CD14-positive monocyte (primary cell): ENCODE measurements at regions not wholly inside any gene's neighbourhood (a gene's known extent, or its start where the extent isn't known, plus 50 kb on each side); places are given as distances from the start of the nearest gene placed in this dataset.

Experiments
- DNase-seq, 3 donors: peaks; one replicate each; pipeline ENCODE4 v3.0.0-alpha.2; 2011 to 2022
- H2AFZ ChIP-seq: 2 replicates; pipeline ENCODE4 v1.6.0; 2012; ENCODE audit warnings: mild to moderate bottlenecking, low read depth, low read length, inconsistent platforms; ENCODE audit not compliant: insufficient read depth, poor library complexity, severe bottlenecking
- H3K27ac ChIP-seq, 2 donors: 1 replicate in 1 of 2; 2 replicates in 1 of 2; pipeline ENCODE4 v1.5.1; 2012 to 2013; ENCODE audit warnings: low read length in 2 of 2, control low read depth in 1 of 2, inconsistent platforms in 1 of 2, low read depth in 1 of 2, mild to moderate bottlenecking in 1 of 2
- H3K27me3 ChIP-seq, 2 donors: one replicate each; pipeline versions ENCODE4 v1.6.0 to v1.6.1; 2011 to 2013; ENCODE audit warnings: low read length in 2 of 2; ENCODE audit not compliant: control insufficient read depth in 2 of 2, insufficient read depth in 2 of 2
- H3K36me3 ChIP-seq, 2 donors: replicated peaks in 1 of 2; 1 replicate in 1 of 2; 2 replicates in 1 of 2; pipeline versions ENCODE4 v1.5.1 to v1.6.1; 2012 to 2013; ENCODE audit warnings: low read length in 2 of 2, control low read depth in 1 of 2, inconsistent platforms in 1 of 2, mild to moderate bottlenecking in 1 of 2; ENCODE audit not compliant: insufficient read depth in 2 of 2, control insufficient read depth in 1 of 2
- H3K4me1 ChIP-seq, 2 donors: 1 replicate in 1 of 2; 2 replicates in 1 of 2; pipeline versions ENCODE4 v1.5.1 to v1.6.1; 2012 to 2013; ENCODE audit warnings: low read length in 2 of 2, control low read depth in 1 of 2, inconsistent platforms in 1 of 2, mild to moderate bottlenecking in 1 of 2, moderate library complexity in 1 of 2; ENCODE audit not compliant: insufficient read depth in 2 of 2, control insufficient read depth in 1 of 2
- H3K4me2 ChIP-seq: replicated peaks from 2 replicates; pipeline ENCODE3; 2012; ENCODE audit warnings: low read length, moderate library complexity, mild to moderate bottlenecking; ENCODE audit not compliant: poor library complexity, severe bottlenecking; ENCODE audit errors: extremely low read depth
- H3K4me3 ChIP-seq, 3 experiments: fragments of 200-600 bp in 1 of 3; sonication (generic) in 1 of 3; replicated peaks in 1 of 3; 1 replicate in 2 of 3; 2 replicates in 1 of 3; pipeline ENCODE4 v1.5.1; 2011 to 2013; ENCODE audit warnings: low read length in 3 of 3, mild to moderate bottlenecking in 3 of 3, control low read depth in 2 of 3, low read depth in 2 of 3, inconsistent platforms in 1 of 3, moderate library complexity in 1 of 3
- H3K79me2 ChIP-seq: 2 replicates; pipeline ENCODE4 v1.6.0; 2012; ENCODE audit warnings: mild to moderate bottlenecking, control low read depth, inconsistent platforms, low read length, moderate library complexity; ENCODE audit not compliant: insufficient read depth
- H3K9ac ChIP-seq: 2 replicates; pipeline ENCODE4 v1.6.0; 2017; ENCODE audit warnings: low read length, mild to moderate bottlenecking; ENCODE audit not compliant: insufficient read depth, poor library complexity, severe bottlenecking
- H3K9me3 ChIP-seq, 2 donors: replicated peaks in 1 of 2; 1 replicate in 1 of 2; 2 replicates in 1 of 2; pipeline versions ENCODE4 v1.5.1 to v1.6.1; 2012 to 2013; ENCODE audit warnings: low read length in 2 of 2, control low read depth in 1 of 2; ENCODE audit not compliant: control insufficient read depth in 1 of 2, insufficient read depth in 1 of 2
- H4K20me1 ChIP-seq: 2 replicates; pipeline ENCODE4 v1.6.0; 2012; ENCODE audit warnings: mild to moderate bottlenecking, low read length, control low read depth, moderate library complexity; ENCODE audit not compliant: insufficient read depth
- H3K27ac Mint-ChIP-seq, 7 donors: one replicate each; pipeline ENCODE4 v1.8.0; 2020; ENCODE audit warnings: mild to moderate bottlenecking in 7 of 7, mixed read lengths in 7 of 7, moderate library complexity in 6 of 7, inconsistent platforms in 2 of 7
- H3K27me3 Mint-ChIP-seq, 3 donors: one replicate each; pipeline ENCODE4 v1.8.0; 2021 to 2022; ENCODE audit warnings: low read depth in 3 of 3, mild to moderate bottlenecking in 3 of 3, mixed read lengths in 3 of 3, moderate library complexity in 3 of 3, inconsistent platforms in 1 of 3
- H3K36me3 Mint-ChIP-seq, 2 donors: one replicate each; pipeline ENCODE4 v1.8.0; 2020; ENCODE audit warnings: mixed read lengths in 2 of 2, inconsistent platforms in 1 of 2, mild to moderate bottlenecking in 1 of 2
- H3K4me1 Mint-ChIP-seq: one replicate; pipeline ENCODE4 v1.8.0; 2020; ENCODE audit warnings: mild to moderate bottlenecking, mixed read lengths
- H3K4me3 Mint-ChIP-seq, 2 donors: one replicate each; pipeline ENCODE4 v1.8.0; 2020; ENCODE audit warnings: mild to moderate bottlenecking in 2 of 2, mixed read lengths in 2 of 2, moderate library complexity in 1 of 2
- H3K9me3 Mint-ChIP-seq, 7 donors: one replicate each; pipeline ENCODE4 v1.8.0; 2020 to 2022; ENCODE audit warnings: mixed read lengths in 7 of 7, mild to moderate bottlenecking in 6 of 7, moderate library complexity in 6 of 7, inconsistent platforms in 2 of 7
- WGBS: methylation state at CpG from one replicate; pipeline ENCODE4 v1.1.5; 2013; ENCODE audit warnings: missing lambda C conversion rate; ENCODE audit not compliant: insufficient coverage; 5-methylcytosine and 5-hydroxymethylcytosine counted together
- intact Hi-C, 2 donors: fragments of 100-400 bp; cut with micrococcal nuclease; formaldehyde crosslinking; loops; one replicate each; pipeline versions ENCODE4 v1.15.0 to v1.15.1; 2023
- TF ChIP-seq, protein P1 (sequence below): fragments of 200-600 bp; IDR thresholded peaks from one replicate; pipeline ENCODE4 v1.8.0; 2022; ENCODE audit warnings: antibody characterized with exemption, mild to moderate bottlenecking

DNA sequence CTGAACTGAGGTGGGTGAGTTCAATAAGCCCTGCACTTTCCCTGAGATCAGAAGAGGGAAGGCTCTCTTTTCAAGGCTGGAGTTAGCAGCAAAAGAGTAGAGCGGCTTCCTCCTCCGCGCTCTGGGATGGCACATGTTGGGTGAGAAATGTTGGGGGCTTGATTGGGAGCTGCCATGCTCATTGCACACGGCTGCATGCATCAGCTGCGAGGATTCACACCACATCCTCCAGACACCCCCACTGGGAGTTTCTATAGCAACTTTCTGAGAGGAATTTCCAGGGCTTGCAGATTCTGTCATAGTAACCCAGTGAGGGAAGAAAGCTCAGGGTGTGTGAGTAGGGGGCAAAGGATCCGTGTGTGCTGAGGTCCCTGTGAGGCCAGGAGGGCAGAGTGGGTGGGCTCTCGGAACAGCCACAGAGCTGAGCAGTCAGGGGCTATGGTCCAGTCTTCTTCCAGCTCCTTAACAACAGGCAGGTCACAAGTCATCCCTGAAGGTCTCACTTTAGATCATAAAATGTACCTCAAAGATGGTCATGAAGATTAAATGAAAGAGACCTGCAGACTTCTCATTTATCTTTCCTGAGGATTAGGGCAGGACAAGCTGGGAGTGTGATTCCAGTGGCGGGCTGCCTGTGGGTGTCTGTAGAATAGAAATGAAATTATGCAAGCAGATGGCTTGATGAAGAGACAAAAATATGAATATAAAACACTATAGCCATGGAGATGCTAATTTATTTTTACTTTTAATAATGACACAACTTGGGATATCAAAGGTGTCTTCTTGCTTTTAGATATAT is 75.7 kb upstream of the CHRNA7 start:
- no peaks in the 10 kb centered on the region for H3K36me3 ChIP-seq
- intact Hi-C loops = no loop called here
- no peaks in the 10 kb centered on the region for H3K27me3 ChIP-seq
- H3K27ac ChIP-seq = no peak overlapping the region
- H3K9me3 ChIP-seq = peaks cover 19 to 26% of the 10 kb centered on the region in 2 donors
- H3K4me1 ChIP-seq = no peaks in the 10 kb centered on the region
- TF ChIP-seq, protein P1, sequence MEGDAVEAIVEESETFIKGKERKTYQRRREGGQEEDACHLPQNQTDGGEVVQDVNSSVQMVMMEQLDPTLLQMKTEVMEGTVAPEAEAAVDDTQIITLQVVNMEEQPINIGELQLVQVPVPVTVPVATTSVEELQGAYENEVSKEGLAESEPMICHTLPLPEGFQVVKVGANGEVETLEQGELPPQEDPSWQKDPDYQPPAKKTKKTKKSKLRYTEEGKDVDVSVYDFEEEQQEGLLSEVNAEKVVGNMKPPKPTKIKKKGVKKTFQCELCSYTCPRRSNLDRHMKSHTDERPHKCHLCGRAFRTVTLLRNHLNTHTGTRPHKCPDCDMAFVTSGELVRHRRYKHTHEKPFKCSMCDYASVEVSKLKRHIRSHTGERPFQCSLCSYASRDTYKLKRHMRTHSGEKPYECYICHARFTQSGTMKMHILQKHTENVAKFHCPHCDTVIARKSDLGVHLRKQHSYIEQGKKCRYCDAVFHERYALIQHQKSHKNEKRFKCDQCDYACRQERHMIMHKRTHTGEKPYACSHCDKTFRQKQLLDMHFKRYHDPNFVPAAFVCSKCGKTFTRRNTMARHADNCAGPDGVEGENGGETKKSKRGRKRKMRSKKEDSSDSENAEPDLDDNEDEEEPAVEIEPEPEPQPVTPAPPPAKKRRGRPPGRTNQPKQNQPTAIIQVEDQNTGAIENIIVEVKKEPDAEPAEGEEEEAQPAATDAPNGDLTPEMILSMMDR = no peak
- DNase-seq = no peak
- no peaks in the 10 kb centered on the region for H3K36me3 Mint-ChIP-seq
- no peak overlapping the region for H3K27ac Mint-ChIP-seq
- peaks cover 0 to 3% (median 2%) of the 10 kb centered on the region in 3 donors for H3K27me3 Mint-ChIP-seq
- no peak overlapping the region for H3K9ac ChIP-seq
- H4K20me1 ChIP-seq = no peaks in the 10 kb centered on the region
- H3K79me2 ChIP-seq = no peaks in the 10 kb centered on the region
- 40% methylated on average over 1 of the region's 8 CpGs for WGBS
- H2AFZ ChIP-seq = no peak overlapping the region
- H3K4me3 Mint-ChIP-seq = no peak overlapping the region
- H3K4me2 ChIP-seq = no peak overlapping the region
- H3K4me1 Mint-ChIP-seq = no peaks in the 10 kb centered on the region
- H3K9me3 Mint-ChIP-seq = peaks cover 4 to 31% (median 20%) of the 10 kb centered on the region in 7 donors
- no peak overlapping the region for H3K4me3 ChIP-seq

DNA sequence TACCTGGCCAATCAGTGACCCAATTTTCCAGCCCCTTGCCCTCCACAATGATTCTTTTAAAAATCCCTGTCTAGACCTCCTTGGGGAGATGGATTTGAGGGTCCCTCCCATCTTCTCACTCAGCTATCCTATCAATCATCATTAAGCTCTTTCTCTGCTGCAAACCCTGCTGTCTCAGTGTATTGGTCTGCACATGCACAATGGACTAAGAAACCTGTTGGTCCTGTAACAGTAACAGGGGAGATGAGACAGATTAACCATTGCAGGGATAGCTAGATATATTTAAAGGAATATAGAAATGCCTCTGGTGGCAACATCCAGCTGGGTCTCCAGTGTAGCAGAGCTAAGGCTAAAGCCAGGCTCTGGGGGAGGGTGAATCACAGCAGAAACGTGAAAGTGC is 74.6 kb upstream of the CHRNA7 start:
- H3K36me3 ChIP-seq = no peaks in the 10 kb centered on the region
- no peak overlapping the region for H2AFZ ChIP-seq
- Mint-ChIP-seq H3K27ac (no peak overlapping the region), H3K4me1 (no peaks in the 10 kb centered on the region), H3K4me3 (no peak overlapping the region), H3K9me3 (peaks cover 4 to 36% (median 25%) of the 10 kb centered on the region in 7 donors), H3K36me3 (no peaks in the 10 kb centered on the region), H3K27me3 (peaks cover 0 to 3% (median 0%) of the 10 kb centered on the region in 3 donors)
- H3K4me3 ChIP-seq = no peak overlapping the region
- DNase-seq = no peak
- H3K4me2 ChIP-seq = no peak overlapping the region
- no peak overlapping the region for H3K27ac ChIP-seq
- 60% methylated on average over 1 of the region's 1 CpG for WGBS
- H3K4me1 ChIP-seq = no peaks in the 10 kb centered on the region
- TF ChIP-seq, protein P1 = no peak
- intact Hi-C loops = no loop called here
- no peaks in the 10 kb centered on the region for H3K27me3 ChIP-seq
- H3K79me2 ChIP-seq = no peaks in the 10 kb centered on the region
- H3K9ac ChIP-seq = no peak overlapping the region
- peaks cover 26 to 28% of the 10 kb centered on the region in 2 donors for H3K9me3 ChIP-seq
- no peaks in the 10 kb centered on the region for H4K20me1 ChIP-seq
